ENCODE measurements at regions not wholly inside any gene's neighbourhood (a gene's known extent, or its start where the extent isn't known, plus 50 kb on each side); places are given as distances from the start of the nearest gene placed in this dataset.

- DNase-seq (ENCODE audit: low read depth in 1 of 2, low spot score in 1 of 2) = no peak
These were observed 274.3 kb upstream of the FOXQ1 start for GRCh38 chr6:1037430-1038202.

- no peak for DNase-seq (ENCODE audit: low read depth in 1 of 2, low spot score in 1 of 2)
These were observed 276.5 kb upstream of the FOXQ1 start for GRCh38 chr6:1035401-1035800.

- DNase-seq (ENCODE audit: low read depth in 1 of 2, low spot score in 1 of 2) = no peak
These were observed 280.2 kb upstream of the FOXQ1 start for GRCh38 chr6:1031720-1032119.

DNA sequence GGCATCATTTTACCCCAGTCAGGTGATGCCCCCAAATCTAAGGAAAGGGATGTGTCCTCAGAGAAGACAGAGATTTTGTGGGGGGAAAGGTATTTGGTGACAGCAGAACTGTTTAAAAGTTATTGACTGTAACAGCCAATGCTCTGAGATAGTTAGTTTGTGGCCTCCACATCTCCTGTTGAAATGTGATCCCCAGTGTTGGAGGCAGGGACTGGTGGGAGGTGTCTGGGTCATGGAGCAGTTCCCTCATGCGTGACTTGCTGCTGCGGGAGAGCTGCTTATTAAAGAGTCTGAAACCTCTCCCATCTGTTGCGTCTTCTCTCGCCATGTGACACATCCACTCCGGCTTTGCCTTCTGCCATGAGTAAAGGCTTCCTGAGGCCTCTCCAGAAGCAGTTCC lies 282.8 kb upstream of the FOXQ1 start:
- no peak for DNase-seq (ENCODE audit: low read depth in 1 of 2, low spot score in 1 of 2)

DNA sequence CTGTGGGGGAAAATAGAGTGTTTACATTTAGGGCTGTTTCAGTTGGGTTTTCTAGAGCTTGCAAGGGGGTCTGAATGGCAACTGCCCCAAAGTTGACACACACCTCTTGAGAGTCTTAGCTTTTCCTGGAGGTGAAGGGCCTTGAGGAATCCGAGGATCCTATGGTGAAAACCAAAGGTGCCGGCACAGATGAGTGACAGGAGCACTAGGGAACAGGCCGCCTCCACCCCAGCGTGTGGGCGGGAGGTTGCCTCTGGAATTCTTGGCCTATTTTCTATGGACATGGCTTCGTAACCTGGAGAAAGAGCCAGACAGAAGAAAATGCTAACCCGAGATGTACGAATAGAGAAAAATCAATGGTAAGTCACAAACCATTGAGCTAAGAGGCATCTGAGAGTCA lies 283.2 kb upstream of the FOXQ1 start:
- DNase-seq (ENCODE audit: low read depth in 1 of 2, low spot score in 1 of 2) = no peak

DNA sequence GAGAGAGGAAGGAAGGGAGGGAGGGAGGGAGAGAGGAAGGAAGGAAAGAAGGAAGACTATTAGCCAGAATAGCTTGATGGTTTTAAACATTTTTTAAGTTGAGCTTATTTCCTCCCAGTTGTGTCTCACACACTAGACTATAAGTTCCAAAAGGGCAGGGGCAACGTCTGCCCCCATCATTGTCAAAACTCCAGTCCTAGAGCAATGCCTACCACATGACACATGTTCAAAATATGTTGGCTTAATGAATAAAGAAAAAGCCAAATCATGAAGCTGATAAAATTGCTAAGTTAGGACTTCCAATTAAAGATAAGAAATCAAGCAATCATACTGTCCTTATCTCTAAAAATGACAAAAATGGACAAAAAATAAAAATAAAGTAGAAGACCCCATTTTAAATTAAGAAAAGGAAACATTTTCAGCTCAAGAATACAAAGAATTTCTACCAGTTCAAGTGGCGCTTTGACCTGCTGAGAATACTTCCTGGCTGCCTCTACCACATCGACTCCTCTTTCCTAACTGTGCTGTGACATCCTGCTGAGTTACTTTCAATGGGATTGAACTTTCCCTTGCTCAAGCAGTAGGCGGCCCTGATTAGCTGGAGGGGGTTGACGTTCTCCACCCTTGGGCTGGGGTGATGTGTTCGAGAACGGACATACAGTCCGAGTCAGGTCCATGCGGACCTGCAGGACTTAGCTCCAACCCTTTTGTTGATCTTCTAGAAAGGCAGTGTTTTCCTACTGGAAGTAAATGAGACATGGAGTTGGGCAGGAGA lies 283.9 kb upstream of the FOXQ1 start:
- no peak for DNase-seq (ENCODE audit: low read depth in 1 of 2, low spot score in 1 of 2)

DNA sequence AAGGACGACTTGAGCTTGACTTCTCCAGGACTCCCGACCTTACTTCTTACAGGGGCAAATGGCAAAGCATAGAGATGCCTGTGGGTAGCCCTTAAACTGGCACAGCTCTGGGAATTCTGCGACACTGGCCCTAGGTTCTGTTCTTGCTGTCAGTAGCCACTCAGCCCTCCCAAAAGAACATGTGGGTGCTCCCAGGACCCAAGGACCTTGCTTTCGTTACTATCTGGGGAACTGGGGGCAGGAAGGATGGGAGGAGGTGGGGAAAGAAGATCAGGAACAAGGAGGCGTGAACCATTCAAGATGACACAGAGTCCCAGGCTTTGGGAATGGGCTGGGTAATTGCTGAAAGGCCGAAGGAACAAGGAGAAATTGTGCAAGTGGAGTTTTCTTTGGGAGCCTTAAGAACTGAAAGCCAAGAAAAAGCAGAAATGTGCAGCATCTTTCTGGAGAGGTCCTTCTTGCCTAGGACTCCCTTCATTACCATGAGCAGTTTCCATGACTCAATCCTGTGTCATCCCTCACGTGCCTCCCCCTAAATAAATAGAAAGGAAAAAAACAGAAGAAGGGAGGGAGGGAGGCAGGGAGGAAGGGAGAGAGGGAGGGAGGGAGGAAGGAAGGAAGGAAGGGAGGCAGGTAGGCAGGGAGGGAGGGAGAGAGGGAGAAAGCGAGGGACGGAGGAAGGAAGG lies 284.6 kb upstream of the FOXQ1 start:
- DNase-seq (ENCODE audit: low read depth in 1 of 2, low spot score in 1 of 2) = no peak

DNA sequence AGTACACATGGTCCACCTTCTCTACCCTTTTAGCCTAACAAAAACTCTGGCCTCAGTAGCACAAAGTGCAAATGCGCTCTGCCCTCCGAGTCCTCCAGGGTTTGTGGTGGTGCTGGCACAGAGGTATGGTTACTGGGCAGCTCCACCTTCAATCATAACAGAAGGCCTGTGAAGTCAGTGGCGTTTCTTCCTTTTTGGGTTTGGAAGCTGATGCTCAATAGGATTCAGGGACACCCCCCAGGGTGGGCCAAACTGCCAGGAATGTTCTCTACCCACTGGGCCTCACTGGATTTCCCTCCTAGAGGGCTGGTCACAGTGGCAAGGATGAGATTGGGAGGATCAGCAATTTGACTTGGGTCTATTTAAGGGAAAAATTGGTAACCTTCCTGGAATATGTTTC lies 286.1 kb upstream of the FOXQ1 start:
- DNase-seq (ENCODE audit: low read depth in 1 of 2, low spot score in 1 of 2) = no peak

DNA sequence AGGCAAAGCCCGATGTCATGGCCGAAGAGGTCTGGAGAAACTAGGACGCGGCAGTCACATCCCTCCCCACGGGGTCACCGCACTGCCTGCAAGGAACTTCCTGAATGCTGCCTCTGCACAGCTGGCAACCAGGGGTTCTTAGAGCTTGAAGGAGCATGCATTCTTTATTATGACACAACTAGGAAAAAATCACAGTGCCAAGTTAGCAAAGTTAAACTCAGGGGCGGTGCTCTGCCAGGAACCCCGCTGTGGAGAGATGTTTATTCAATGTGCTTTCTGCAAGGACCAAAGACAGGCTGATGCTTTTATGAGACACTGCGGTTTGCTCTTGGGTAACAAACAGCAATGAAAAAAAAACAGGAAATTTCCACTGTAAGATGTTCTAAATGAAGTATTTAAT lies 287.3 kb upstream of the FOXQ1 start:
- DNase-seq (ENCODE audit: low read depth in 1 of 2, low spot score in 1 of 2) = no peak

- DNase-seq (ENCODE audit: low read depth in 1 of 2, low spot score in 1 of 2) = no peak
These were observed 287.7 kb upstream of the FOXQ1 start for GRCh38 chr6:1024161-1024560.

GRCh38 chr6:1023229-1023628 lies 288.7 kb upstream of the FOXQ1 start:
- no peak for DNase-seq (ENCODE audit: low read depth in 1 of 2, low spot score in 1 of 2)

GRCh38 chr6:1022719-1023118 lies 289.2 kb upstream of the FOXQ1 start:
- DNase-seq (ENCODE audit: low read depth in 1 of 2, low spot score in 1 of 2) = no peak

GRCh38 chr6:1020837-1021236 lies 291.1 kb upstream of the FOXQ1 start:
- no peak for DNase-seq (ENCODE audit: low read depth in 1 of 2, low spot score in 1 of 2)

DNA sequence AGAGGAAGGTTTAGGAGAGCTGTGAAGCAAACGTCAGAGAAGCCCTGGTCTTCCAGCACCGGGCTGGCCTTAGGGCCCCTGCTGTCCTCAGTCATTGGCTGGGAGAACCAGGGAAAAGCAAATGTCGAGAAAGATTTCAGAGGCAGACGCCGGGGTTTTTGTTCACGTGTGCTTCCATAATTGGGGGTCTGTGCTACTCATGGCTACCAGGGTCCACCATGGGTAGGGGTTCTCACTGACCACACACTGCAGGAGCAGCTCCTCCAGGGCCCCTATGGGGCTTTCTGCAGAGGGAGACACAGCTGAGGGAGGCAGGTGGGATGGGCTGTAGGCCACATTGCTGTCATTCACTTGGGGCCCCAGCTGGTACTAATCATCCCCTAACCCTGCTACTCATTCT lies 291.8 kb upstream of the FOXQ1 start:
- no peak for DNase-seq (ENCODE audit: low read depth in 1 of 2, low spot score in 1 of 2)

DNA sequence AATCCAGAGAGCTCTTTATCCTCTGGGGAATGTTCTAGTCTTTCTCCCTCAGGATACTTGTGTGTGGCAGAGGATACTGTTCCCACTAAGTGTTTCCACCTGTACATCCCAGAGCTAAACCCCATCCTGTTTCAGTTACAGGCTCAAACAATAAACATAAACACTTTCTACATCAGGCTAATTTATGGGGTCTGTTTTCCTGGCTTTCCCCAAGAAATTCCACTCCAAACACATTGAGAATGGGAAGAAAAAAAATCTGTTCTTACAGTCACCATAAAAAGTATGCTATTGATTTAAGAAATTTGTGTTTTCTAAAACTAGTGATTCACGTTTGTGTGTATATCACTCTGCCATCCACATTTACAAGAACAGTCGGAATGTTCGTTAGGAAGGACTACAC lies 293.9 kb upstream of the FOXQ1 start:
- DNase-seq (ENCODE audit: low read depth in 1 of 2, low spot score in 1 of 2) = no peak

DNA sequence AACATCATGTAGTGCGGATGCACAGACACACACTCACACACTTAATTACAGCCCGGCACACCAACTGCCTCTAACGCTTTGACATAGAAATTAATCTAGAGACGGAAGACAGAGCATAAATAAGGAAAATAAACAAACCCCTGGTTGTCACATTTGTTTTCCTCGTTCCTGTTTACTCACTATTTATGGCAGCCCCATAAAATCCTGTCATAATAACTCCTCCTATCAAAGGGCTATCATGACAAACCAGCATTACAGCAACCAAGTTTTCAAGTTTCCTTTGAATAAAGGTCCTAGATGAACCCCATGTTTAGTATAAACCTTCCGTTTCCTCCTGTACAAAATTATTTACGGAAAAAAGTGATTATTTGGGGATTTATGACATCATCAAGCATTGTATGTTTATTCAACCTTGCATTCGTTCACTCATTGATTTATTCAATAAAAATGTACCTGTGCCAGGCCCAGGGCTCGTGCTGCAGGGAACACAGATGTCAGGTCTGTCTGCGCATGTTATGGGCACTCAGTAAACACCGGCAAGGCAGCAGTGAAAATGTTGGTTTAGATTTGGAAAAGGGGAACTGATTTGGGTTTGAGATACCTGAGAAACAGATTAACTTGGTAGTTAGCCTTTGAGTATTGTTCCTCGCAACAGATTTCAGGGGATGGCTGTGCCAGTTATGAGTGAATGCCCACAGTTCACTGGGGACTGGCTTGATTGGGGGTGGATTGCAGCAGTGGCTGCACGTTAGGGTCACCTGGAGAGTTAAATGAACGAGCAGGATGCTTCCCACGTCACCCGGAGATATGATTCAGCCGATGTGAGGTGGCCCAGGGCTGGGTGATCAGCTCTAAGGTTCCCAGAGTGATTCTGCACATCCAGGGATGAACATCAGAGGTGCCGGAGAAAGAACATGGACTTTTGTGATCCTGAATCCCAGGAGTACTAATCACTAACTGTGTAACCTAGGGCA lies 295.3 kb upstream of the FOXQ1 start:
- no peak for DNase-seq (ENCODE audit: low read depth in 1 of 2, low spot score in 1 of 2)

- no peak for DNase-seq (ENCODE audit: low read depth in 1 of 2, low spot score in 1 of 2)
These were observed 296.1 kb upstream of the FOXQ1 start for GRCh38 chr6:1015825-1016224.

DNA sequence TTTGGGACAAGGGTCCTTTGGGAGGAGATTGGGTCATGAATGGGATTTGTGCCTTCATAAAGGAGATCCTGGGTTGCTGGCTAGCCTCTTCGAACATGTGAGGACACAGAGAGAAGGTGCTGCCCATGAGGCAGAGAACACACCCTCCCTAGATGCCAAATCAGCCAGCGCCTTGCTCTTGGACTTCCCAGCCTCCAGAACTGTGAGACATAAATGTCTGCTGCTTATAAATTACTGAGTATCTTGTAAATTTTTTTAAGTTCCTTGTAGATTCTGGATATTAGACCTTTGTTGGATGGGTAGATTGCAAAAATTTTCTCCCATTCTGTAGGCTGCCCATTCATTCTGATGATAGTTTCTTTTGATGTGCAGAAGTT lies 297.5 kb upstream of the FOXQ1 start:
- DNase-seq (ENCODE audit: low read depth in 1 of 2, low spot score in 1 of 2) = no peak

DNA sequence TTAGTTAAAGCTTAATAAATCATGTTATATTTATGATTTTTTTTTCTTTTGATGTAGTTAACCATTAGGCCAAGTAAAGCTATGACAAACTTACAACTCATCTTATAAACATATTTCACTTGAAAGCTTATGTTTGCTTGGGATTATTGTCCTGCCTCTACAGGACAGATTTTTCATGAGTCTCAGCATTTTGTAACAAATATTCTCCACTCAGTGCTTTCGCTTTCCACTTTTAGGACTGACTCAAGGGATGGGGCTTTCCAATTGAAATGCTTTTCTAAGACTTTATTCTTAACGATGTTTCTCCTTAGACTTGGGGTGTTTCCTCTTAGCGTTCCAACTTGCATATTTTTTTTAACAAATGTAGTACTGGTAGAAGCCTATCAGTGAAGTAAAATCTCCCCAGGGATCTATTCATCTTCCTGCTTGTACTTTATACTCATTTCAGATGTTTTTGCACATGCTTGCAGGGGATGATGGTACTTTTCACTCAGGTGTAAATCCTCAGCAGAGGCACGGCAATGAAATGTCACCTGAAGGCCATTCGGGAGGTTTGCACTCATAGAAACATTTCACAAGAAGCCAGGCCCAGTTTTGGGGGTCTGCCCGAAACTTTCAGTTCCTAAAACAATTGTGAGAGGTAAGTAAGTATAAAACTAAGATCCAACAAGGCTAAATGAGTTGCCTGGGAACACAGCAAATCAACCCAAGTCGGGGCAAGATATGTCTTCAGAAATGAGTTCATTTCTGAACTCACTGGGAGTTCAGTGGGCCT lies 298.1 kb upstream of the FOXQ1 start:
- no peak for DNase-seq (ENCODE audit: low read depth in 1 of 2, low spot score in 1 of 2)

DNA sequence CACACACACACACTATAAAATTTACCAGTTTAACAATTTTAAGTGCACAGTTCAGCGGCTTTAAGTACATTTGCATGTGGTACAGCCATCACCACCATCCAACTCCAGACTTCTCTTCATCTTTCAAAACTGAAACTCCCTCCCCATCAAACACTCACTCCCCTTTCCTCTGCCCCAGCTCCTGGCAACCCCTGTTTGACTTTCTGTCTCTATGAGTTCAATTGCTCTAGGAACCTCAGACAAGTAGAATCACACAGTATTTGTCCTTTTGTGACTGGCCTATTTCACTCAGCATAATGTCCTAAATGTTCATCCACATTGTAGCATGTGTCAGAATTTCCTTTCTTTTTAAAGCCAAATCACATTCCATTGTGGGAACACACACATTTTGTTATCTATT lies 302.8 kb upstream of the FOXQ1 start:
- no peak for DNase-seq (ENCODE audit: low read depth in 1 of 2, low spot score in 1 of 2)
